Left ventricle myocardium inferior (tissue), 1 donor: ENCODE measurements at regions not wholly inside any gene's neighbourhood (a gene's known extent, or its start where the extent isn't known, plus 50 kb on each side); places are given as distances from the start of the nearest gene placed in this dataset.
"Not testable (repeated sequence)": the region's sequence is repeated elsewhere in the genome, so short reads cannot be mapped to it uniquely, and the experiment has no call there.

Experiments used
- DNase-seq: peaks from one replicate; pipeline ENCODE4 v3.0.0-alpha.2; 2020
- H3K27ac ChIP-seq: fragments of 200-600 bp; replicated peaks from 2 replicates; pipeline ENCODE4 v1.8.0; 2021
- H3K27me3 ChIP-seq: fragments of 200-600 bp; 2 replicates; pipeline ENCODE4 v1.8.0; 2021; ENCODE audit warnings: low read depth
- H3K36me3 ChIP-seq: fragments of 200-600 bp; 2 replicates; pipeline ENCODE4 v1.8.0; 2021
- H3K4me1 ChIP-seq: fragments of 200-600 bp; 2 replicates; pipeline ENCODE4 v1.8.0; 2021
- H3K4me3 ChIP-seq: fragments of 200-600 bp; 2 replicates; pipeline ENCODE4 v1.8.0; 2021; ENCODE audit warnings: mild to moderate bottlenecking, moderate library complexity
- H3K9me3 ChIP-seq: fragments of 200-600 bp; replicated peaks from 2 replicates; pipeline ENCODE4 v1.8.0; 2021
- intact Hi-C: fragments of 100-400 bp; cut with micrococcal nuclease; formaldehyde crosslinking; loops from one replicate; pipeline ENCODE4 v1.11.0; 2022
- TF ChIP-seq, protein P1 (sequence below): fragments of 200-600 bp; IDR thresholded peaks from 2 replicates; pipeline ENCODE4 v1.8.0; 2021; ENCODE audit warnings: antibody characterized with exemption, mild to moderate bottlenecking, borderline replicate concordance
- donor health status: DM: no; HTN: yes; CAD: no; lungs with severe emphysema.

- intact Hi-C loops = no loop called here
- Histone ChIP-seq H3K4me1 (no peaks in the 10 kb centered on the region), H3K9me3 (no peaks in the 10 kb centered on the region), H3K4me3 (no peak overlapping the region), H3K27me3 (no peaks in the 10 kb centered on the region), H3K36me3 (no peaks in the 10 kb centered on the region), H3K27ac (no peak overlapping the region)
- no peak for DNase-seq
- TF ChIP-seq, protein P1, sequence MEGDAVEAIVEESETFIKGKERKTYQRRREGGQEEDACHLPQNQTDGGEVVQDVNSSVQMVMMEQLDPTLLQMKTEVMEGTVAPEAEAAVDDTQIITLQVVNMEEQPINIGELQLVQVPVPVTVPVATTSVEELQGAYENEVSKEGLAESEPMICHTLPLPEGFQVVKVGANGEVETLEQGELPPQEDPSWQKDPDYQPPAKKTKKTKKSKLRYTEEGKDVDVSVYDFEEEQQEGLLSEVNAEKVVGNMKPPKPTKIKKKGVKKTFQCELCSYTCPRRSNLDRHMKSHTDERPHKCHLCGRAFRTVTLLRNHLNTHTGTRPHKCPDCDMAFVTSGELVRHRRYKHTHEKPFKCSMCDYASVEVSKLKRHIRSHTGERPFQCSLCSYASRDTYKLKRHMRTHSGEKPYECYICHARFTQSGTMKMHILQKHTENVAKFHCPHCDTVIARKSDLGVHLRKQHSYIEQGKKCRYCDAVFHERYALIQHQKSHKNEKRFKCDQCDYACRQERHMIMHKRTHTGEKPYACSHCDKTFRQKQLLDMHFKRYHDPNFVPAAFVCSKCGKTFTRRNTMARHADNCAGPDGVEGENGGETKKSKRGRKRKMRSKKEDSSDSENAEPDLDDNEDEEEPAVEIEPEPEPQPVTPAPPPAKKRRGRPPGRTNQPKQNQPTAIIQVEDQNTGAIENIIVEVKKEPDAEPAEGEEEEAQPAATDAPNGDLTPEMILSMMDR = no peak
These were observed 971.7 kb upstream of the NCAM2 start for GRCh38 chr21:20026543-20026942.

DNA sequence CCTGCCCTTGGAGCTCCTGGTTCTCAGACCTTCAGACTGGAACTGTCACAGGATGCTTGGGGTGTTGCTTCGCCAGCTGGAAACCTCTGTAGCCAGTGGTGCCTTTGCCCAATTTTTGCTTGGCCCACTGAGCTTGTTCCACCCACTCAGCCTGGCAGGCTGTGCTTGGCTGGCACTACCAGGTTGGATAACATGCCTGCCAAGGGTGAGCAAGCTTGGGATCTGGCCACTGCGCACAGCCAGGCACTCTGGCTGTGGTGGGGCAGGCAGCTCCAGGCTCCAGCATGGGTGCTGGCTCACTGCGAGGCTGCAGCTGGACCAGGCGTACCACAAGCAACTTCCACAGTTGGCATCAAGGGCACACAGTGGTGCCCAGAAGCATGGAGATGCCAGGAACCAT lies 967.8 kb upstream of the NCAM2 start:
- peak; percentile 25 for DNase-seq
- H3K27ac ChIP-seq = no peak overlapping the region
- H3K9me3 ChIP-seq = no peaks in the 10 kb centered on the region
- TF ChIP-seq, protein P1 = no peak
- no peak overlapping the region for H3K4me3 ChIP-seq
- intact Hi-C loops = no loop called here
- no peaks in the 10 kb centered on the region for H3K4me1 ChIP-seq
- H3K27me3 ChIP-seq = no peaks in the 10 kb centered on the region
- H3K36me3 ChIP-seq = no peaks in the 10 kb centered on the region

DNA sequence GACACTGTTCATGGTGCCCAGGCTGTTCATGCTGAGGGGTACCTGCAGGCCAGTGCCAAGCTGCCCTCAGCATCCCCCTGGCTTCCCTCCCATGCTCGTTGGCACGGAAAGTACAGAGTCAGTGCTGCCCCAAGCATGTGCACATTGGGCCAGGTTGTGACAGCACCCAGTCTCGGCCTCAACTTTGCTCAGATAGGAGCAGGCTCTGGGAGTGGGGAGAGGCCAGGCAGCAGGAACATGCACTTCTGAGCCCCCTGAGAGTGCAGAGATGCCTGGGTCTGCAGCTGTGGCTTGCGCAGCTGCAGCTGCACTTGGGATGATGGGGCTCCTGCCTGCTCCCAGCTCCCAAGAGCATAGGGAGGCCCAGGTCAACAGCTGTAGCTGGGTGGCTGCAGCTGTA lies 966.4 kb upstream of the NCAM2 start:
- no peaks in the 10 kb centered on the region for H3K9me3 ChIP-seq
- no peak for DNase-seq
- TF ChIP-seq, protein P1 = no peak
- no peaks in the 10 kb centered on the region for H3K4me1 ChIP-seq
- intact Hi-C loops = no loop called here
- H3K27ac ChIP-seq = no peak overlapping the region
- H3K36me3 ChIP-seq = no peaks in the 10 kb centered on the region
- no peak overlapping the region for H3K4me3 ChIP-seq
- H3K27me3 ChIP-seq = no peaks in the 10 kb centered on the region

DNA sequence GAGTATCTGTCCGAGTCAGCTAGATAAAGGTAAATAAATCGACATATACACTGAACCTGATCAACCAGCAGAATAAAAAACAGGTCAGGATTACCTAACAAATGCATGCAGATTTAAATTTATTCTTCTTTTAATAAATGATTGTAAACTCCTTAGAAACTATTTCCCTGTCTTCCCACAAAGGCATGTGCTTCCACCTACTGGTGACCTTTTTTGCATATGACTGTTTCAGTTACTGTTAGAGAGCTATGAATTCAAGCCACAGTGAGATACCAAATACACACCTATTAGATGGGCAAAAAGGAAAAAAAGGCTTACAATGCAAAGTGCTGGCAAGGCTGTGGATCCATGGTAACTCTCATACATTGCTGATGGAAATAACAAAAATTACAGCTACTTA lies 957.4 kb upstream of the NCAM2 start:
- intact Hi-C loops = no loop called here

GRCh38 chr21:20045197-20045596 lies 953.0 kb upstream of the NCAM2 start:
- no peak overlapping the region for H3K27ac ChIP-seq
- intact Hi-C loops = no loop called here
- H3K9me3 ChIP-seq = peaks cover 14% of the 10 kb centered on the region
- H3K4me3 ChIP-seq = no peak overlapping the region
- TF ChIP-seq, protein P1 = no peak
- no peak for DNase-seq
- H3K27me3 ChIP-seq = no peaks in the 10 kb centered on the region
- H3K4me1 ChIP-seq = no peaks in the 10 kb centered on the region
- H3K36me3 ChIP-seq = no peaks in the 10 kb centered on the region

More for the DNA sequence above, 957.4 kb upstream of the NCAM2 start:
- TF ChIP-seq, protein P1 = peak; percentile 59
- no peak overlapping the region for H3K4me3 ChIP-seq
- H3K36me3 ChIP-seq = no peaks in the 10 kb centered on the region
- no peak for DNase-seq
- no peaks in the 10 kb centered on the region for H3K27me3 ChIP-seq
- peaks cover 4% of the 10 kb centered on the region for H3K9me3 ChIP-seq
- H3K27ac ChIP-seq = no peak overlapping the region
- H3K4me1 ChIP-seq = no peaks in the 10 kb centered on the region

DNA sequence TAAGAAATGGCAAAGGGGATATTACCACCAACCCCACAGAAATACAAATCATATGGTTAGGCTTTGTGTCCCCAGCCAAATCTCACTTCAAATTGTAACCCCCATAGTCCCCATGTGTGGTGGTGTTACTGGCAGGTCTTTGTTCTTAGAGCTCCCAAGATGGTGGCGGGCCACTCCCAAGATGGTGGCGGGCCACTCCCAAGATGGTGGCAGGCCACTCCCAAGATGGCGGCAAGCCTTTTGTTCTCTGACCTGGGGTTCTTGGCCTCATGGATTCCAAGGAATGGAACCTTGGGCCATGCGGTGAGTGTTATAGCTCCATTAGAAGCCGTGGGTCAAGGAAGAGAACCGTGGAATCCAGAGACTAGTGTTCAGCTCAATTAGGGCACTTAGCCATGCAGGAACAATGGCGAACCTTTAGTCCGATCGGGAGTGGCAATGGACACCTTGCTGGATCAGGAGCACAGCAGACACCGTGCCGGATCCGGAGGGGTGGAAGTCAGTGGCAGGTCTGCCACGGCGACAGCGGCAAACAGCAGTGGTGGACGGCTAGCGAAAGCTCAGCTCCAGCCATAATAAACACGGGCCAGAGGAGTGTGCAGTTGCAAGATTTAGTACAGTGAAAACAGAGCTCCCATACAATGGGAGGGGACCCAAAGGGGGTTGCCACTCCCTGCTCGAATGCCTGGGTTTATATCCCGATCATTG lies 949.9 kb upstream of the NCAM2 start:
- H3K27ac ChIP-seq, H3K4me1 ChIP-seq, H3K36me3 ChIP-seq, H3K4me3 ChIP-seq, intact Hi-C loops, DNase-seq, H3K27me3 ChIP-seq: not testable (repeated sequence)
- peaks cover 14% of the 10 kb centered on the region for H3K9me3 ChIP-seq
